H9 (cell line): ENCODE measurements at regions not wholly inside any gene's neighbourhood (a gene's known extent, or its start where the extent isn't known, plus 50 kb on each side); places are given as distances from the start of the nearest gene placed in this dataset.

Source experiments
- DNase-seq: peaks from one replicate; pipeline ENCODE4 v3.0.0-alpha.2; 2017
- H2AFZ ChIP-seq: one replicate; pipeline ENCODE4 v1.6.1; 2013; ENCODE audit warnings: mild to moderate bottlenecking, low read length, control low read depth, moderate library complexity
- H2AK5ac ChIP-seq: 2 replicates; pipeline ENCODE4 v1.6.1; 2013; ENCODE audit warnings: low read length, control low read depth, mixed read lengths; ENCODE audit not compliant: insufficient read length
- H2BK120ac ChIP-seq: one replicate; pipeline ENCODE4 v1.6.1; 2013; ENCODE audit warnings: low read depth, mild to moderate bottlenecking, low read length, control low read depth, inconsistent platforms; ENCODE audit not compliant: poor library complexity, severe bottlenecking
- H2BK12ac ChIP-seq: 2 replicates; pipeline ENCODE4 v1.6.1; 2013; ENCODE audit warnings: low read length, control low read depth, mixed read lengths, low read depth; ENCODE audit not compliant: insufficient read length
- H2BK15ac ChIP-seq: 2 replicates; pipeline ENCODE4 v1.6.1; 2013; ENCODE audit warnings: low read depth, low read length, control low read depth
- H2BK20ac ChIP-seq: one replicate; pipeline ENCODE4 v1.6.1; 2013; ENCODE audit warnings: low read depth, mild to moderate bottlenecking, low read length, control low read depth, inconsistent platforms; ENCODE audit not compliant: poor library complexity, severe bottlenecking
- H2BK5ac ChIP-seq: 2 replicates; pipeline ENCODE4 v1.6.1; 2013; ENCODE audit warnings: low read length, control low read depth, mixed read lengths; ENCODE audit not compliant: insufficient read length
- H3K14ac ChIP-seq: 2 replicates; pipeline ENCODE4 v1.6.1; 2013; ENCODE audit warnings: low read length, control low read depth; ENCODE audit not compliant: insufficient read depth
- H3K18ac ChIP-seq: 2 replicates; pipeline ENCODE4 v1.6.1; 2013; ENCODE audit warnings: low read depth, mild to moderate bottlenecking, mixed read lengths, low read length, control low read depth; ENCODE audit not compliant: insufficient read length
- H3K23ac ChIP-seq: 2 replicates; pipeline ENCODE4 v1.6.1; 2013; ENCODE audit warnings: low read length, control low read depth, mixed read lengths, low read depth; ENCODE audit not compliant: insufficient read length
- H3K23me2 ChIP-seq: 2 replicates; pipeline ENCODE4 v1.6.1; 2013; ENCODE audit warnings: low read depth, mild to moderate bottlenecking, mixed read lengths, low read length, control low read depth; ENCODE audit not compliant: insufficient read length, poor library complexity, severe bottlenecking
- H3K27ac ChIP-seq: 2 replicates; pipeline ENCODE4 v1.5.1; 2013; ENCODE audit warnings: low read length, control low read depth, mixed read lengths, low read depth; ENCODE audit not compliant: insufficient read length
- H3K27me3 ChIP-seq: 2 replicates; pipeline ENCODE4 v1.6.1; 2013; ENCODE audit warnings: low read length, control low read depth, inconsistent platforms; ENCODE audit not compliant: insufficient read depth
- H3K4ac ChIP-seq: 2 replicates; pipeline ENCODE4 v1.6.1; 2013; ENCODE audit warnings: low read depth, mild to moderate bottlenecking, control low read depth, inconsistent platforms, low read length, moderate library complexity
- H3K4me1 ChIP-seq: 2 replicates; pipeline ENCODE4 v1.6.1; 2013; ENCODE audit warnings: low read length, control low read depth, inconsistent platforms; ENCODE audit not compliant: insufficient read depth
- H3K4me2 ChIP-seq: 2 replicates; pipeline ENCODE4 v1.6.1; 2013; ENCODE audit warnings: low read length, control low read depth, mixed read lengths; ENCODE audit not compliant: insufficient read length, insufficient read depth
- H3K56ac ChIP-seq: 2 replicates; pipeline ENCODE4 v1.6.1; 2013; ENCODE audit warnings: low read depth, mild to moderate bottlenecking, mixed read lengths, low read length, control low read depth; ENCODE audit not compliant: insufficient read length
- H3K79me1 ChIP-seq: 2 replicates; pipeline ENCODE4 v1.6.1; 2013; ENCODE audit warnings: low read depth, mild to moderate bottlenecking, moderate library complexity, low read length, control low read depth, inconsistent platforms; ENCODE audit not compliant: insufficient read depth, poor library complexity, severe bottlenecking
- H3K79me2 ChIP-seq: 2 replicates; pipeline ENCODE4 v1.6.1; 2013; ENCODE audit warnings: low read length, control low read depth, inconsistent platforms; ENCODE audit not compliant: insufficient read depth
- H3K9ac ChIP-seq: 2 replicates; pipeline ENCODE4 v1.6.1; 2013; ENCODE audit warnings: low read length, control low read depth, mixed read lengths; ENCODE audit not compliant: insufficient read length; ENCODE audit errors: extremely low read depth
- H3K9me3 ChIP-seq: one replicate; pipeline ENCODE4 v1.6.1; 2013; ENCODE audit warnings: low read depth, low read length, inconsistent platforms; ENCODE audit not compliant: control insufficient read depth
- H3T11ph ChIP-seq: one replicate; pipeline ENCODE4 v1.6.1; 2013; ENCODE audit warnings: mild to moderate bottlenecking, low read length, control low read depth, inconsistent platforms
- H4K20me1 ChIP-seq: one replicate; pipeline ENCODE4 v1.6.1; 2013; ENCODE audit not compliant: control insufficient read depth, insufficient read length, insufficient read depth
- H4K5ac ChIP-seq: 2 replicates; pipeline ENCODE4 v1.6.1; 2013; ENCODE audit warnings: low read depth, mild to moderate bottlenecking, mixed read lengths, low read length, control low read depth; ENCODE audit not compliant: insufficient read length
- H4K8ac ChIP-seq: replicated peaks from 2 replicates; pipeline ENCODE4 v1.6.1; 2013; ENCODE audit warnings: low read length, control low read depth, mixed read lengths, low read depth; ENCODE audit not compliant: insufficient read length
- H4K91ac ChIP-seq: 2 replicates; pipeline ENCODE4 v1.6.1; 2013; ENCODE audit warnings: low read depth, mild to moderate bottlenecking, moderate library complexity, mixed read lengths, low read length, control low read depth; ENCODE audit not compliant: insufficient read length
- H3K27ac Mint-ChIP-seq, 3 experiments: 2 replicates in 2 of 3; 3 replicates in 1 of 3; pipeline ENCODE4 v1.8.0; 2020 to 2021; ENCODE audit warnings: mixed read lengths in 3 of 3, mild to moderate bottlenecking in 1 of 3, moderate library complexity in 1 of 3
- H3K27me3 Mint-ChIP-seq: 2 replicates; pipeline ENCODE4 v1.8.0; 2021; ENCODE audit warnings: low read depth, mild to moderate bottlenecking, moderate library complexity, mixed read lengths
- H3K36me3 Mint-ChIP-seq, 3 experiments: 2 replicates in 2 of 3; 3 replicates in 1 of 3; pipeline ENCODE4 v1.8.0; 2020 to 2021; ENCODE audit warnings: low read depth in 3 of 3, mixed read lengths in 3 of 3; ENCODE audit not compliant: insufficient read depth in 1 of 3
- H3K4me1 Mint-ChIP-seq, 2 experiments: 2 replicates each; pipeline ENCODE4 v1.8.0; 2020; ENCODE audit warnings: mixed read lengths in 2 of 2
- H3K4me3 Mint-ChIP-seq, 2 experiments: 2 replicates in 1 of 2; 3 replicates in 1 of 2; pipeline ENCODE4 v1.8.0; 2020 to 2021; ENCODE audit warnings: mild to moderate bottlenecking in 2 of 2, mixed read lengths in 2 of 2, moderate library complexity in 1 of 2
- H3K9me3 Mint-ChIP-seq, 2 experiments: 2 replicates in 1 of 2; 3 replicates in 1 of 2; pipeline ENCODE4 v1.8.0; 2020; ENCODE audit warnings: mild to moderate bottlenecking in 2 of 2, mixed read lengths in 2 of 2, moderate library complexity in 1 of 2
- WGBS: extraction: QIAGEN DNeasy Blood & Tissue Kit; methylation state at CpG from one replicate; pipeline ENCODE4 v1.1.7; 2013; ENCODE audit warnings: missing lambda C conversion rate, low lambda C conversion rate, mixed read lengths; ENCODE audit not compliant: insufficient read length; ENCODE audit errors: extremely low coverage; 5-methylcytosine and 5-hydroxymethylcytosine counted together
- TF ChIP-seq, protein P1 (sequence below): fragments of 200-600 bp; sonication (generic); conservative IDR thresholded peaks from 3 replicates; pipeline ENCODE4 v1.8.0; 2021; ENCODE audit warnings: antibody characterized with exemption, mild to moderate bottlenecking

DNA sequence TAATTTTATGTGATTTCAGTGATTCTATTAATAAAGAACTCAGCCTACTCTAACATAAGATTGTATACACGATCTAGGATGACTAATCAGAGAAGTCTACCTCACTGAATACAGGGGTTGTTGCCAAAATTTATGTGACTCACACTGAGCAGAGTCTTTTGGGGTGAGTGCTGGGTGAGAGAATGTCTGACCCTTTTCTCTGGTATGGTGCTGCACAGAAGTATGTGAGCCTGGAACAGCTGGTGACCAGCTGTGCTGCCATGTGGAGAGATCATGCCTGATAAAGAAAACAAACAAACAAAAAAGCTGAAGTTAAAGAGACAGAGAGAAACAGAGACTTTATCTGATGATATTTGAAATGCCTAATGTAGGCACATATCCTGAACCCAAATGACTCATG lies 618.1 kb upstream of the GRIA3 start:
- H3K4ac ChIP-seq = no peak overlapping the region
- Mint-ChIP-seq H3K27me3 (no peaks in the 10 kb centered on the region), H3K9me3 (peaks cover 22 to 61% of the 10 kb centered on the region in 2 experiments), H3K4me3 (no peak overlapping the region), H3K36me3 (peaks cover 0 to 2% (median 2%) of the 10 kb centered on the region in 3 experiments; a peak in 4 of 7 replicates), H3K27ac (no peak overlapping the region; a peak in 1 of 7 replicates), H3K4me1 (no peaks in the 10 kb centered on the region)
- no peak overlapping the region for H4K91ac ChIP-seq
- no peak overlapping the region for H2BK20ac ChIP-seq
- H2BK12ac ChIP-seq = no peak overlapping the region
- H3K9me3 ChIP-seq = peaks cover 5% of the 10 kb centered on the region
- no peaks in the 10 kb centered on the region for H3K4me1 ChIP-seq
- H3K79me2 ChIP-seq = no peaks in the 10 kb centered on the region
- no peak overlapping the region for H2BK5ac ChIP-seq
- H3K14ac ChIP-seq = no peak overlapping the region
- DNase-seq = no peak
- H3K9ac ChIP-seq = no peak overlapping the region
- H2AK5ac ChIP-seq = no peak overlapping the region
- H3K23ac ChIP-seq = no peak overlapping the region
- H3K56ac ChIP-seq = no peak overlapping the region
- no peak overlapping the region for H2AFZ ChIP-seq
- no CpG with 5 or more reads among the region's 1 CpG for WGBS
- no peaks in the 10 kb centered on the region for H3K23me2 ChIP-seq
- TF ChIP-seq, protein P1, sequence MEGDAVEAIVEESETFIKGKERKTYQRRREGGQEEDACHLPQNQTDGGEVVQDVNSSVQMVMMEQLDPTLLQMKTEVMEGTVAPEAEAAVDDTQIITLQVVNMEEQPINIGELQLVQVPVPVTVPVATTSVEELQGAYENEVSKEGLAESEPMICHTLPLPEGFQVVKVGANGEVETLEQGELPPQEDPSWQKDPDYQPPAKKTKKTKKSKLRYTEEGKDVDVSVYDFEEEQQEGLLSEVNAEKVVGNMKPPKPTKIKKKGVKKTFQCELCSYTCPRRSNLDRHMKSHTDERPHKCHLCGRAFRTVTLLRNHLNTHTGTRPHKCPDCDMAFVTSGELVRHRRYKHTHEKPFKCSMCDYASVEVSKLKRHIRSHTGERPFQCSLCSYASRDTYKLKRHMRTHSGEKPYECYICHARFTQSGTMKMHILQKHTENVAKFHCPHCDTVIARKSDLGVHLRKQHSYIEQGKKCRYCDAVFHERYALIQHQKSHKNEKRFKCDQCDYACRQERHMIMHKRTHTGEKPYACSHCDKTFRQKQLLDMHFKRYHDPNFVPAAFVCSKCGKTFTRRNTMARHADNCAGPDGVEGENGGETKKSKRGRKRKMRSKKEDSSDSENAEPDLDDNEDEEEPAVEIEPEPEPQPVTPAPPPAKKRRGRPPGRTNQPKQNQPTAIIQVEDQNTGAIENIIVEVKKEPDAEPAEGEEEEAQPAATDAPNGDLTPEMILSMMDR = no peak
- no peaks in the 10 kb centered on the region for H3K79me1 ChIP-seq
- H3K27ac ChIP-seq = no peak overlapping the region
- no peak overlapping the region for H4K8ac ChIP-seq
- no peak overlapping the region for H2BK120ac ChIP-seq
- H3T11ph ChIP-seq = no peak overlapping the region
- no peak overlapping the region for H2BK15ac ChIP-seq
- H3K18ac ChIP-seq = no peak overlapping the region
- H3K27me3 ChIP-seq = no peaks in the 10 kb centered on the region
- no peaks in the 10 kb centered on the region for H4K20me1 ChIP-seq
- H4K5ac ChIP-seq = no peak overlapping the region
- H3K4me2 ChIP-seq = no peak overlapping the region
